LNCaP clone FGC (cell line): ENCODE measurements at regions not wholly inside any gene's neighbourhood (a gene's known extent, or its start where the extent isn't known, plus 50 kb on each side); places are given as distances from the start of the nearest gene placed in this dataset.
"Not testable (repeated sequence)": the region's sequence is repeated elsewhere in the genome, so short reads cannot be mapped to it uniquely, and the experiment has no call there.

Experiments
- DNase-seq: peaks from one replicate; pipeline ENCODE4 v3.0.0-alpha.2; 2011; ENCODE audit warnings: low read depth
- H3K4me3 ChIP-seq: 2 replicates; pipeline ENCODE4 v1.5.1; 2011; ENCODE audit warnings: mild to moderate bottlenecking, low read depth, low read length, control low read depth
- CTCF ChIP-seq: IDR thresholded peaks from 2 replicates; pipeline ENCODE4 v1.5.1; 2012; ENCODE audit warnings: mild to moderate bottlenecking; ENCODE audit not compliant: control insufficient read depth, insufficient read depth; ENCODE audit errors: extremely low read depth

GRCh38 chr2:234564699-234565098 lies 67.8 kb upstream of the ARL4C start:
- peak; percentile 64 for TF ChIP-seq CTCF
- DNase-seq, result no peak
- H3K4me3 ChIP-seq, result no peak overlapping the region

- no peak for DNase-seq
- H3K4me3 ChIP-seq, result no peak overlapping the region
- no peak for TF ChIP-seq CTCF
Observed at GRCh38 chr2:234559609-234560008, 62.7 kb upstream of the ARL4C start.

- no peak for DNase-seq
- no peak for TF ChIP-seq CTCF
- no peak overlapping the region for H3K4me3 ChIP-seq
Observed at GRCh38 chr2:234558642-234559041, 61.8 kb upstream of the ARL4C start.

GRCh38 chr2:234556848-234557573 lies 60.1 kb upstream of the ARL4C start:
- no peak for TF ChIP-seq CTCF
- H3K4me3 ChIP-seq, result no peak overlapping the region
- no peak for DNase-seq

- TF ChIP-seq CTCF, result no peak
- DNase-seq, result no peak
- no peak overlapping the region for H3K4me3 ChIP-seq
Observed at GRCh38 chr2:234555616-234556249, 58.9 kb upstream of the ARL4C start.

GRCh38 chr2:234555161-234555560 lies 58.3 kb upstream of the ARL4C start:
- DNase-seq, result no peak
- no peak overlapping the region for H3K4me3 ChIP-seq
- no peak for TF ChIP-seq CTCF

- DNase-seq, H3K4me3 ChIP-seq: not testable (repeated sequence)
Observed at GRCh38 chr2:234553223-234553622, 56.3 kb upstream of the ARL4C start.
